GM23248 (cell line): ENCODE measurements at regions not wholly inside any gene's neighbourhood (a gene's known extent, or its start where the extent isn't known, plus 50 kb on each side); places are given as distances from the start of the nearest gene placed in this dataset.

Experiments
- EZH2 ChIP-seq: fragments of 200-600 bp; sonication (generic); IDR thresholded peaks from 2 replicates; pipeline ENCODE4 v1.6.1; 2018; ENCODE audit warnings: antibody characterized with exemption, mild to moderate bottlenecking; ENCODE audit not compliant: insufficient read depth, poor library complexity, severe bottlenecking
- EZH2phosphoT487 ChIP-seq: fragments of 200-600 bp; sonication (generic); IDR thresholded peaks from 2 replicates; pipeline ENCODE4 v1.6.1; 2018; ENCODE audit warnings: antibody characterized with exemption, moderate library complexity, mild to moderate bottlenecking, low read depth; ENCODE audit not compliant: insufficient read depth

DNA sequence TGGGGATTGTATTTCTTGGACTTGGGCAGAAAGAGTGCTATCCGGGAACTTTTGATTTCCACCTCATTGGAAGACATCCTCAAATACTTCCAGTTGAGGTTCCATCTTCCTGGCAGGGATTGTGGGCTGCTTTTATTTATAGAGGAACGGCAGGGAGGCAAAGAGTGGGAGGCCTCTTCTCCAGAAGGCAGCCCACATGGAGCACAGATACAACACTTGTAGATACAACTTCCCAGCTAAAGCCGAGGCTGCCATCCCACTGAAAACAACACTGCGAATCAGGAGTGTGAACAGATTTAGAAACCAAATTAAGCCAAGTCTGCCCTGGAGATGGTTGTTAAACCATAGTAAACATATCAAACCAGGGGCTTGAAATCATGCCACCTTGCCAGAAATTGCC is 212.8 kb upstream of the PPARGC1A start:
- TF ChIP-seq EZH2phosphoT487 (no peak), EZH2 (no peak)
